ENCODE measurements at regions not wholly inside any gene's neighbourhood (a gene's known extent, or its start where the extent isn't known, plus 50 kb on each side); places are given as distances from the start of the nearest gene placed in this dataset.

- intact Hi-C loops (cut with micrococcal nuclease) = no loop called here
- H3K4me3 Mint-ChIP-seq (ENCODE audit: low read depth) = no peak overlapping the region
- H3K4me1 Mint-ChIP-seq (ENCODE audit: low read depth) = no peaks in the 10 kb centered on the region
- no peaks in the 10 kb centered on the region for H3K36me3 Mint-ChIP-seq (ENCODE audit: low read depth)
- H3K27ac Mint-ChIP-seq = no peak overlapping the region
- no peak for DNase-seq (ENCODE audit: low spot score)
- no peaks in the 10 kb centered on the region for H3K9me3 Mint-ChIP-seq
- no peaks in the 10 kb centered on the region for H3K27me3 Mint-ChIP-seq (ENCODE audit: low read depth)
Measured at GRCh38 chr9:119802621-119803020, 433.4 kb upstream of the BRINP1 start.

GRCh38 chr9:119802133-119802532 is 432.9 kb upstream of the BRINP1 start:
- Mint-ChIP-seq H3K4me3 (ENCODE audit: low read depth) (no peak overlapping the region), H3K27me3 (ENCODE audit: low read depth) (no peaks in the 10 kb centered on the region), H3K36me3 (ENCODE audit: low read depth) (no peaks in the 10 kb centered on the region), H3K27ac (no peak overlapping the region), H3K9me3 (no peaks in the 10 kb centered on the region), H3K4me1 (ENCODE audit: low read depth) (no peaks in the 10 kb centered on the region)
- intact Hi-C loops (cut with micrococcal nuclease) = no loop called here
- no peak for DNase-seq (ENCODE audit: low spot score)

- no peaks in the 10 kb centered on the region for H3K4me1 Mint-ChIP-seq (ENCODE audit: low read depth)
- H3K27ac Mint-ChIP-seq = no peak overlapping the region
- H3K4me3 Mint-ChIP-seq (ENCODE audit: low read depth) = no peak overlapping the region
- no peak for DNase-seq (ENCODE audit: low spot score)
- no peaks in the 10 kb centered on the region for H3K9me3 Mint-ChIP-seq
- H3K27me3 Mint-ChIP-seq (ENCODE audit: low read depth) = no peaks in the 10 kb centered on the region
- intact Hi-C loops (cut with micrococcal nuclease) = no loop called here
- H3K36me3 Mint-ChIP-seq (ENCODE audit: low read depth) = no peaks in the 10 kb centered on the region
Measured at GRCh38 chr9:119801311-119801710, 432.1 kb upstream of the BRINP1 start.

- Mint-ChIP-seq H3K4me1 (ENCODE audit: low read depth) (no peaks in the 10 kb centered on the region), H3K27me3 (ENCODE audit: low read depth) (no peaks in the 10 kb centered on the region), H3K36me3 (ENCODE audit: low read depth) (no peaks in the 10 kb centered on the region), H3K9me3 (no peaks in the 10 kb centered on the region), H3K4me3 (ENCODE audit: low read depth) (no peak overlapping the region), H3K27ac (no peak overlapping the region)
- no peak for DNase-seq (ENCODE audit: low spot score)
- intact Hi-C loops (cut with micrococcal nuclease) = no loop called here
Measured at GRCh38 chr9:119795395-119795794, 426.2 kb upstream of the BRINP1 start.

- no peak for DNase-seq (ENCODE audit: low spot score)
- intact Hi-C loops (cut with micrococcal nuclease) = no loop called here
- Mint-ChIP-seq H3K27ac (no peak overlapping the region), H3K4me3 (ENCODE audit: low read depth) (no peak overlapping the region), H3K4me1 (ENCODE audit: low read depth) (no peaks in the 10 kb centered on the region), H3K36me3 (ENCODE audit: low read depth) (no peaks in the 10 kb centered on the region), H3K27me3 (ENCODE audit: low read depth) (no peaks in the 10 kb centered on the region), H3K9me3 (no peaks in the 10 kb centered on the region)
Measured at GRCh38 chr9:119794836-119795235, 425.6 kb upstream of the BRINP1 start.

GRCh38 chr9:119793218-119793617 is 424.0 kb upstream of the BRINP1 start:
- intact Hi-C loops (cut with micrococcal nuclease) = no loop called here
- Mint-ChIP-seq H3K4me1 (ENCODE audit: low read depth) (no peaks in the 10 kb centered on the region), H3K9me3 (no peaks in the 10 kb centered on the region), H3K36me3 (ENCODE audit: low read depth) (no peaks in the 10 kb centered on the region), H3K27me3 (ENCODE audit: low read depth) (no peaks in the 10 kb centered on the region), H3K27ac (no peak overlapping the region), H3K4me3 (ENCODE audit: low read depth) (no peak overlapping the region)
- DNase-seq (ENCODE audit: low spot score) = no peak

- H3K9me3 Mint-ChIP-seq = no peaks in the 10 kb centered on the region
- intact Hi-C loops (cut with micrococcal nuclease) = no loop called here
- H3K27me3 Mint-ChIP-seq (ENCODE audit: low read depth) = no peaks in the 10 kb centered on the region
- no peaks in the 10 kb centered on the region for H3K36me3 Mint-ChIP-seq (ENCODE audit: low read depth)
- H3K4me3 Mint-ChIP-seq (ENCODE audit: low read depth) = no peak overlapping the region
- H3K4me1 Mint-ChIP-seq (ENCODE audit: low read depth) = no peaks in the 10 kb centered on the region
- no peak overlapping the region for H3K27ac Mint-ChIP-seq
- DNase-seq (ENCODE audit: low spot score) = no peak
Measured at GRCh38 chr9:119792242-119792641, 423.0 kb upstream of the BRINP1 start.

GRCh38 chr9:119789987-119790386 is 420.8 kb upstream of the BRINP1 start:
- Mint-ChIP-seq H3K27me3 (ENCODE audit: low read depth) (no peaks in the 10 kb centered on the region), H3K4me1 (ENCODE audit: low read depth) (no peaks in the 10 kb centered on the region), H3K27ac (no peak overlapping the region), H3K9me3 (no peaks in the 10 kb centered on the region), H3K4me3 (ENCODE audit: low read depth) (no peak overlapping the region), H3K36me3 (ENCODE audit: low read depth) (no peaks in the 10 kb centered on the region)
- intact Hi-C loops (cut with micrococcal nuclease) = no loop called here
- DNase-seq (ENCODE audit: low spot score) = no peak

- intact Hi-C loops (cut with micrococcal nuclease) = no loop called here
- Mint-ChIP-seq H3K4me3 (ENCODE audit: low read depth) (no peak overlapping the region), H3K36me3 (ENCODE audit: low read depth) (no peaks in the 10 kb centered on the region), H3K4me1 (ENCODE audit: low read depth) (no peaks in the 10 kb centered on the region), H3K9me3 (no peaks in the 10 kb centered on the region), H3K27ac (no peak overlapping the region), H3K27me3 (ENCODE audit: low read depth) (no peaks in the 10 kb centered on the region)
- DNase-seq (ENCODE audit: low spot score) = no peak
Measured at GRCh38 chr9:119788921-119789320, 419.7 kb upstream of the BRINP1 start.

GRCh38 chr9:119781886-119782285 is 412.7 kb upstream of the BRINP1 start:
- H3K27ac Mint-ChIP-seq = no peak overlapping the region
- no peak overlapping the region for H3K4me3 Mint-ChIP-seq (ENCODE audit: low read depth)
- H3K36me3 Mint-ChIP-seq (ENCODE audit: low read depth) = no peaks in the 10 kb centered on the region
- DNase-seq (ENCODE audit: low spot score) = no peak
- intact Hi-C loops (cut with micrococcal nuclease) = no loop called here
- H3K9me3 Mint-ChIP-seq = no peaks in the 10 kb centered on the region
- no peaks in the 10 kb centered on the region for H3K27me3 Mint-ChIP-seq (ENCODE audit: low read depth)
- no peaks in the 10 kb centered on the region for H3K4me1 Mint-ChIP-seq (ENCODE audit: low read depth)

- Mint-ChIP-seq H3K27me3 (ENCODE audit: low read depth) (no peaks in the 10 kb centered on the region), H3K4me3 (ENCODE audit: low read depth) (no peak overlapping the region), H3K4me1 (ENCODE audit: low read depth) (no peaks in the 10 kb centered on the region), H3K36me3 (ENCODE audit: low read depth) (no peaks in the 10 kb centered on the region), H3K9me3 (no peaks in the 10 kb centered on the region), H3K27ac (no peak overlapping the region)
- DNase-seq (ENCODE audit: low spot score) = no peak
- intact Hi-C loops (cut with micrococcal nuclease) = no loop called here
Measured at GRCh38 chr9:119775410-119775809, 406.2 kb upstream of the BRINP1 start.

- Mint-ChIP-seq H3K4me3 (ENCODE audit: low read depth) (no peak overlapping the region), H3K27ac (no peak overlapping the region), H3K27me3 (ENCODE audit: low read depth) (no peaks in the 10 kb centered on the region), H3K4me1 (ENCODE audit: low read depth) (no peaks in the 10 kb centered on the region), H3K9me3 (no peaks in the 10 kb centered on the region), H3K36me3 (ENCODE audit: low read depth) (no peaks in the 10 kb centered on the region)
- no peak for DNase-seq (ENCODE audit: low spot score)
- intact Hi-C loops (cut with micrococcal nuclease) = no loop called here
Measured at GRCh38 chr9:119773823-119774222, 404.6 kb upstream of the BRINP1 start.

- H3K9me3 Mint-ChIP-seq = no peaks in the 10 kb centered on the region
- intact Hi-C loops (cut with micrococcal nuclease) = no loop called here
- H3K4me1 Mint-ChIP-seq (ENCODE audit: low read depth) = no peaks in the 10 kb centered on the region
- H3K27ac Mint-ChIP-seq = no peak overlapping the region
- no peaks in the 10 kb centered on the region for H3K27me3 Mint-ChIP-seq (ENCODE audit: low read depth)
- no peak for DNase-seq (ENCODE audit: low spot score)
- no peak overlapping the region for H3K4me3 Mint-ChIP-seq (ENCODE audit: low read depth)
- H3K36me3 Mint-ChIP-seq (ENCODE audit: low read depth) = no peaks in the 10 kb centered on the region
Measured at GRCh38 chr9:119771341-119771740, 402.1 kb upstream of the BRINP1 start.

GRCh38 chr9:119768266-119768665 is 399.0 kb upstream of the BRINP1 start:
- Mint-ChIP-seq H3K9me3 (no peaks in the 10 kb centered on the region), H3K4me3 (ENCODE audit: low read depth) (no peak overlapping the region), H3K4me1 (ENCODE audit: low read depth) (no peaks in the 10 kb centered on the region), H3K27ac (no peak overlapping the region), H3K36me3 (ENCODE audit: low read depth) (no peaks in the 10 kb centered on the region), H3K27me3 (ENCODE audit: low read depth) (no peaks in the 10 kb centered on the region)
- intact Hi-C loops (cut with micrococcal nuclease) = no loop called here
- no peak for DNase-seq (ENCODE audit: low spot score)

Data from activated T-helper 2 cell treated with anti-CD3 and anti-CD28 coated beads, Interferon-gamma antibody, Interleukin-2, Interleukin-4, amounts not matched to agents 10 μg/mL and 5 μg/mL and 100 μg/mL, durations not matched to agents 14 hours and 24 hours and 36 hours (primary cell).